K562 (cell line): ENCODE measurements at regions not wholly inside any gene's neighbourhood (a gene's known extent, or its start where the extent isn't known, plus 50 kb on each side); places are given as distances from the start of the nearest gene placed in this dataset.

Source experiments
- ATAC-seq: fragments of 200-7000 bp; cut with Tn5 transposase; 3 replicates; pipeline ENCODE4 v1.9.1; 2020; ENCODE audit warnings: moderate library complexity
- BruUV-seq: library from RNA; stranded (reverse); fragments of 400-500 nt; replicated peaks from 2 replicates; lab custom pipeline; 2021; lab: Mats Ljungman, UMichigan
- CTCF ChIA-PET: fragments of 300-600 bp; formaldehyde crosslinking; extraction: SDS; loops from one replicate; lab custom pipeline; 2021; ENCODE audit warnings: low intra/inter-chr PET ratio; lab: Yijun Ruan, JAX
- POLR2A ChIA-PET: fragments of 300-600, 350-650 bp; sonication (Branson Sonifier 250); formaldehyde crosslinking; extraction: SDS; loops from one replicate; lab custom pipeline; 2021; ENCODE audit warnings: antibody characterized with exemption, inconsistent platforms; lab: Yijun Ruan, JAX
- DNase-seq, 4 experiments: peaks; one replicate each; pipeline versions ENCODE4 v3.0.0 to v3.0.0-alpha.2; 2011 to 2018; ENCODE audit warnings: low spot score in 3 of 4, mixed read lengths in 3 of 4; ENCODE audit errors: extremely low read depth in 1 of 4
- FAIRE-seq: peaks from 2 replicates; lab custom pipeline; 2011; peaks lifted over from hg19 to GRCh38; lab: Jason Lieb, UNC
- H2AFZ ChIP-seq: 2 replicates; pipeline ENCODE4 v1.6.0; 2011; ENCODE audit warnings: low read depth, low read length, control low read depth, inconsistent platforms
- H3K27ac ChIP-seq: fragments of 200-600 bp; 3 replicates; pipeline ENCODE4 v1.8.0; 2011; ENCODE audit warnings: low read depth, mild to moderate bottlenecking, control low read depth, inconsistent platforms, low read length, moderate library complexity, mixed read lengths; ENCODE audit errors: extremely low read depth
- H3K27me3 ChIP-seq, 2 experiments: fragments of 300-600 bp in 1 of 2; 2 replicates in 1 of 2; 3 replicates in 1 of 2; pipeline versions ENCODE4 v1.6.0 to v1.8.0; 2011; ENCODE audit warnings: inconsistent platforms in 2 of 2, low read length in 2 of 2, mild to moderate bottlenecking in 1 of 2, mixed read lengths in 1 of 2, moderate library complexity in 1 of 2; ENCODE audit not compliant: control insufficient read depth in 2 of 2, insufficient read depth in 2 of 2
- H3K36me3 ChIP-seq: fragments of 300-600 bp; 3 replicates; pipeline ENCODE4 v1.8.0; 2011; ENCODE audit warnings: mild to moderate bottlenecking, low read length, inconsistent platforms; ENCODE audit not compliant: control insufficient read depth, insufficient read depth
- H3K4me1 ChIP-seq, 2 experiments: fragments of 200-600 bp in 1 of 2; replicated peaks in 1 of 2; 2 replicates in 1 of 2; 3 replicates in 1 of 2; pipeline versions ENCODE4 v1.5.1 to v1.8.0; 2011; ENCODE audit warnings: inconsistent platforms in 2 of 2, low read length in 2 of 2, mild to moderate bottlenecking in 1 of 2, mixed read lengths in 1 of 2, moderate library complexity in 1 of 2; ENCODE audit not compliant: control insufficient read depth in 2 of 2, insufficient read depth in 2 of 2
- H3K4me2 ChIP-seq: 2 replicates; pipeline ENCODE4 v1.6.1; 2011; ENCODE audit warnings: low read length, control low read depth, inconsistent platforms, mixed read lengths; ENCODE audit not compliant: insufficient read depth
- H3K4me3 ChIP-seq: fragments of 200-600 bp; sonication (generic), shearing (Covaris generic); 2 replicates; pipeline ENCODE4 v1.5.1; 2016; ENCODE audit warnings: control low read depth, inconsistent platforms
- H3K79me2 ChIP-seq: fragments of 200-600 bp; 3 replicates; pipeline ENCODE4 v1.8.0; 2011; ENCODE audit warnings: low read length, inconsistent platforms; ENCODE audit not compliant: control insufficient read depth, insufficient read depth
- H3K9ac ChIP-seq, 2 experiments: 2 replicates each; pipeline versions ENCODE4 v1.6.0 to v1.6.1; 2011; ENCODE audit warnings: low read depth in 2 of 2, low read length in 2 of 2, control low read depth in 1 of 2, inconsistent platforms in 1 of 2, mild to moderate bottlenecking in 1 of 2, mixed read lengths in 1 of 2; ENCODE audit not compliant: insufficient read depth in 1 of 2
- H3K9me1 ChIP-seq: one replicate; pipeline ENCODE4 v1.6.0; 2011; ENCODE audit warnings: inconsistent platforms, mild to moderate bottlenecking, low read length, moderate library complexity; ENCODE audit not compliant: control insufficient read depth, insufficient read depth
- H3K9me3 ChIP-seq: replicated peaks from 2 replicates; pipeline ENCODE4 v1.5.1; 2011; ENCODE audit warnings: low read depth, low read length, inconsistent platforms; ENCODE audit not compliant: control insufficient read depth, insufficient read depth
- H4K20me1 ChIP-seq: replicated peaks from 2 replicates; pipeline ENCODE4 v1.6.1; 2011; ENCODE audit warnings: low read length, inconsistent platforms, mixed read lengths; ENCODE audit not compliant: control insufficient read depth, insufficient read depth
- BRCA1 ChIP-seq, 2 experiments: fragments of 450-650 bp in 1 of 2; sonication (generic) in 1 of 2; formaldehyde crosslinking in 1 of 2; IDR thresholded peaks; 2 replicates each; pipeline versions ENCODE4 v1.5.0 to v1.6.1; 2017 to 2020; ENCODE audit warnings: mild to moderate bottlenecking in 1 of 2, missing genetic modification reagents in 1 of 2
- CCAR2 ChIP-seq: fragments of 200-400 bp; formaldehyde crosslinking; IDR thresholded peaks from 2 replicates; pipeline ENCODE4 v1.6.1; 2017; ENCODE audit warnings: mild to moderate bottlenecking, low read depth, low read length
- CEBPG ChIP-seq, 3 experiments: fragments of 200-800 bp in 1 of 3; sonication (Bioruptor generic) in 1 of 3; sonication (generic) in 1 of 3; formaldehyde crosslinking in 1 of 3; IDR thresholded peaks in 2 of 3; conservative IDR thresholded peaks in 1 of 3; 2 replicates each; pipeline versions ENCODE4 v1.6.1 to v1.8.0; 2016 to 2022; ENCODE audit warnings: missing compliant biosample characterization in 2 of 3, missing genetic modification characterization in 2 of 3, mild to moderate bottlenecking in 1 of 3, missing genetic modification reagents in 1 of 3
- NEUROD1 ChIP-seq: fragments of 150-350 bp; IDR thresholded peaks from 2 replicates; pipeline ENCODE4 v1.6.1; 2014; ENCODE audit warnings: borderline replicate concordance, low read length, low read depth; ENCODE audit not compliant: partially characterized antibody
- NFIC ChIP-seq: fragments of 450-650 bp; IDR thresholded peaks from 2 replicates; pipeline ENCODE4 v1.6.1; 2017; ENCODE audit warnings: mild to moderate bottlenecking, inconsistent platforms
- SP1 ChIP-seq: sonication (generic); formaldehyde crosslinking; IDR thresholded peaks from 2 replicates; pipeline ENCODE4 v1.8.1; 2022; ENCODE audit warnings: mild to moderate bottlenecking, missing genetic modification reagents
- SP2 ChIP-seq: IDR thresholded peaks from 2 replicates; pipeline ENCODE4 v1.6.1; 2011; ENCODE audit warnings: mild to moderate bottlenecking, low read depth, low read length, moderate library complexity; ENCODE audit not compliant: poor library complexity, severe bottlenecking; ENCODE audit errors: extremely low read depth
- WGBS: fragments of 100-300 bp; shearing (Covaris generic); methylation state at CpG from one replicate; pipeline ENCODE4 v1.1.6; 2016; ENCODE audit warnings: low coverage, mixed read lengths; ENCODE audit not compliant: insufficient coverage; ENCODE audit errors: missing lambda C conversion rate; 5-methylcytosine and 5-hydroxymethylcytosine counted together
- in situ Hi-C: fragments of 300-500 bp; cut with MboI; formaldehyde crosslinking; loops from 4 replicates; pipeline ENCODE4 v1.15.0; 2018; ENCODE audit warnings: inconsistent platforms, mixed read lengths
- intact Hi-C: fragments of 100-400 bp; cut with micrococcal nuclease; formaldehyde crosslinking; loops from 2 replicates; pipeline ENCODE4 v1.14.2; 2022
- TF ChIP-seq, protein P1 (sequence below): sonication (generic); formaldehyde crosslinking; IDR thresholded peaks from 2 replicates; pipeline ENCODE4 v1.8.0; 2022; ENCODE audit warnings: mild to moderate bottlenecking, missing genetic modification reagents
- TF ChIP-seq, protein P2 (sequence below): sonication (generic); formaldehyde crosslinking; IDR thresholded peaks from 2 replicates; pipeline ENCODE4 v1.8.0; 2022; ENCODE audit warnings: mild to moderate bottlenecking, missing genetic modification reagents
- TF ChIP-seq, protein P3 (sequence below): fragments of 250-450 bp; sonication (Bioruptor Pico); IDR thresholded peaks from 2 replicates; pipeline ENCODE4 v1.4.0; 2020

DNA sequence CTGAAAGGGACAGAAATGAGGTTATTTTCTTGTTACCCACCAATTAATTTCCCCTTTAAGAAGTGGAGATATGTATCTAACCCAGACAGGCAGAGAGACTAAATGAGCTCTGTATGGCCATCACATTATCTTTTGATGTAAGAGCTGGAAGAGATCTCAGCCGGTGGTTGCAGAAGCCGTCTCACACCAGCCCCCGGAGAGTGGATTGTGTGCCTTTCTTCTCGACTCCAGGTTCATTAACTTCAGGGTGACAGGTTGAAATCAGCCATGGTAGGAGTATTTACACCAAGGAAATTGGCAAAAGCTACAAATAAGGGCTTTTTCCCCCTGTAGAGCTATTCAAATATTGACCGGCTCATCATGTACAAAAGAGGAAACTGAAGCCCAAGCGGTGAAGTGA, 580.3 kb upstream of the CADM1 start (continued):
- TF ChIP-seq, protein P1, sequence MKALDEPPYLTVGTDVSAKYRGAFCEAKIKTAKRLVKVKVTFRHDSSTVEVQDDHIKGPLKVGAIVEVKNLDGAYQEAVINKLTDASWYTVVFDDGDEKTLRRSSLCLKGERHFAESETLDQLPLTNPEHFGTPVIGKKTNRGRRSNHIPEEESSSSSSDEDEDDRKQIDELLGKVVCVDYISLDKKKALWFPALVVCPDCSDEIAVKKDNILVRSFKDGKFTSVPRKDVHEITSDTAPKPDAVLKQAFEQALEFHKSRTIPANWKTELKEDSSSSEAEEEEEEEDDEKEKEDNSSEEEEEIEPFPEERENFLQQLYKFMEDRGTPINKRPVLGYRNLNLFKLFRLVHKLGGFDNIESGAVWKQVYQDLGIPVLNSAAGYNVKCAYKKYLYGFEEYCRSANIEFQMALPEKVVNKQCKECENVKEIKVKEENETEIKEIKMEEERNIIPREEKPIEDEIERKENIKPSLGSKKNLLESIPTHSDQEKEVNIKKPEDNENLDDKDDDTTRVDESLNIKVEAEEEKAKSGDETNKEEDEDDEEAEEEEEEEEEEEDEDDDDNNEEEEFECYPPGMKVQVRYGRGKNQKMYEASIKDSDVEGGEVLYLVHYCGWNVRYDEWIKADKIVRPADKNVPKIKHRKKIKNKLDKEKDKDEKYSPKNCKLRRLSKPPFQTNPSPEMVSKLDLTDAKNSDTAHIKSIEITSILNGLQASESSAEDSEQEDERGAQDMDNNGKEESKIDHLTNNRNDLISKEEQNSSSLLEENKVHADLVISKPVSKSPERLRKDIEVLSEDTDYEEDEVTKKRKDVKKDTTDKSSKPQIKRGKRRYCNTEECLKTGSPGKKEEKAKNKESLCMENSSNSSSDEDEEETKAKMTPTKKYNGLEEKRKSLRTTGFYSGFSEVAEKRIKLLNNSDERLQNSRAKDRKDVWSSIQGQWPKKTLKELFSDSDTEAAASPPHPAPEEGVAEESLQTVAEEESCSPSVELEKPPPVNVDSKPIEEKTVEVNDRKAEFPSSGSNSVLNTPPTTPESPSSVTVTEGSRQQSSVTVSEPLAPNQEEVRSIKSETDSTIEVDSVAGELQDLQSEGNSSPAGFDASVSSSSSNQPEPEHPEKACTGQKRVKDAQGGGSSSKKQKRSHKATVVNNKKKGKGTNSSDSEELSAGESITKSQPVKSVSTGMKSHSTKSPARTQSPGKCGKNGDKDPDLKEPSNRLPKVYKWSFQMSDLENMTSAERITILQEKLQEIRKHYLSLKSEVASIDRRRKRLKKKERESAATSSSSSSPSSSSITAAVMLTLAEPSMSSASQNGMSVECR: no peak
- TF ChIP-seq SP2 (no peak), SP1 (no peak)

DNA sequence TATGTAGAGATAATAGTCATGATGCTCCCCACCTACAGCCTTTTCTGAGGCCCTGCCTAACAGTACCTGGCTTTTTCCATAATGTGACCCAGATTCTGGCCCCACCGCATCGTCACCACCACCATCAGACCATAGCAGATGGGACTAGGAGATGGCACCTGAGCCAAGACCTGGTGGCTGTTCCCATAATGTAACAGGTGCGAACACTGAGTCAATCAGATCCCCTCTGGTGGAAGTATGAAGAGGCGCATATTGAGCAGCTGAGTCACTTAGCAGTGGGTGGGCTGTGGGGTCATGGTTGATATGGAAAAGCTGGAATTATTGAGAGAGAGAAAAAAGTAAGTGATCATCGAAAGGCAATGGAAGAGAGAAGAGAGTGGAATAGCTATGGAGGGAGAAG, 578.0 kb upstream of the CADM1 start:
- Histone ChIP-seq H3K4me2 (no peak overlapping the region), H3K27me3 (no peaks in the 10 kb centered on the region), H3K9ac (no peak overlapping the region), H3K36me3 (no peaks in the 10 kb centered on the region), H2AFZ (no peak overlapping the region), H3K9me3 (no peaks in the 10 kb centered on the region), H3K4me3 (no peak overlapping the region), H3K4me1 (no peaks in the 10 kb centered on the region), H3K79me2 (no peaks in the 10 kb centered on the region), H3K9me1 (no peaks in the 10 kb centered on the region), H4K20me1 (0 out of 2 replicates have a peak, but pooled peaks cover 4% of the 10 kb centered on the region), H3K27ac (no peak overlapping the region)
- ChIA-PET CTCF (no interaction called here), POLR2A (interaction anchor here (0.6 kb wide), 1 partner anchor 8 kb away, joined by 3 read pairs; no protein-coding TSS in a partner anchor)
- FAIRE-seq (no peak), ATAC-seq (no peak), DNase-seq (no peak)
- BruUV-seq: no TSS peak
- WGBS: 0% methylated on average over 5 of the region's 5 CpGs
- in situ Hi-C loops: no loop called here
- intact Hi-C loops: no loop called here
- TF ChIP-seq NEUROD1 (no peak), CCAR2 (no peak), CEBPG (CRISPR knock-in tag; IDR thresholded peaks at IDR 0.05) (no peak), CEBPG (tag; conservative IDR thresholded peaks at IDR 0.05 in 1 of 2, IDR thresholded peaks at IDR 0.05 in 1 of 2) (no peak), BRCA1 (IDR thresholded peaks at IDR 0.05) (no peak), BRCA1 (CRISPR knock-in tag; IDR thresholded peaks at IDR 0.05) (no peak), NFIC (no peak)
- TF ChIP-seq, protein P2, sequence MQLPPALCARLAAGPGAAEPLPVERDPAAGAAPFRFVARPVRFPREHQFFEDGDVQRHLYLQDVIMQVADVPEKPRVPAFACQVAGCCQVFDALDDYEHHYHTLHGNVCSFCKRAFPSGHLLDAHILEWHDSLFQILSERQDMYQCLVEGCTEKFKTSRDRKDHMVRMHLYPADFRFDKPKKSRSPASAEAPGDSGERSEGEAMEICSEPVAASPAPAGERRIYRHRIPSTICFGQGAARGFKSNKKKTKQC (CRISPR knock-in tag): no peak
- TF ChIP-seq, protein P3, sequence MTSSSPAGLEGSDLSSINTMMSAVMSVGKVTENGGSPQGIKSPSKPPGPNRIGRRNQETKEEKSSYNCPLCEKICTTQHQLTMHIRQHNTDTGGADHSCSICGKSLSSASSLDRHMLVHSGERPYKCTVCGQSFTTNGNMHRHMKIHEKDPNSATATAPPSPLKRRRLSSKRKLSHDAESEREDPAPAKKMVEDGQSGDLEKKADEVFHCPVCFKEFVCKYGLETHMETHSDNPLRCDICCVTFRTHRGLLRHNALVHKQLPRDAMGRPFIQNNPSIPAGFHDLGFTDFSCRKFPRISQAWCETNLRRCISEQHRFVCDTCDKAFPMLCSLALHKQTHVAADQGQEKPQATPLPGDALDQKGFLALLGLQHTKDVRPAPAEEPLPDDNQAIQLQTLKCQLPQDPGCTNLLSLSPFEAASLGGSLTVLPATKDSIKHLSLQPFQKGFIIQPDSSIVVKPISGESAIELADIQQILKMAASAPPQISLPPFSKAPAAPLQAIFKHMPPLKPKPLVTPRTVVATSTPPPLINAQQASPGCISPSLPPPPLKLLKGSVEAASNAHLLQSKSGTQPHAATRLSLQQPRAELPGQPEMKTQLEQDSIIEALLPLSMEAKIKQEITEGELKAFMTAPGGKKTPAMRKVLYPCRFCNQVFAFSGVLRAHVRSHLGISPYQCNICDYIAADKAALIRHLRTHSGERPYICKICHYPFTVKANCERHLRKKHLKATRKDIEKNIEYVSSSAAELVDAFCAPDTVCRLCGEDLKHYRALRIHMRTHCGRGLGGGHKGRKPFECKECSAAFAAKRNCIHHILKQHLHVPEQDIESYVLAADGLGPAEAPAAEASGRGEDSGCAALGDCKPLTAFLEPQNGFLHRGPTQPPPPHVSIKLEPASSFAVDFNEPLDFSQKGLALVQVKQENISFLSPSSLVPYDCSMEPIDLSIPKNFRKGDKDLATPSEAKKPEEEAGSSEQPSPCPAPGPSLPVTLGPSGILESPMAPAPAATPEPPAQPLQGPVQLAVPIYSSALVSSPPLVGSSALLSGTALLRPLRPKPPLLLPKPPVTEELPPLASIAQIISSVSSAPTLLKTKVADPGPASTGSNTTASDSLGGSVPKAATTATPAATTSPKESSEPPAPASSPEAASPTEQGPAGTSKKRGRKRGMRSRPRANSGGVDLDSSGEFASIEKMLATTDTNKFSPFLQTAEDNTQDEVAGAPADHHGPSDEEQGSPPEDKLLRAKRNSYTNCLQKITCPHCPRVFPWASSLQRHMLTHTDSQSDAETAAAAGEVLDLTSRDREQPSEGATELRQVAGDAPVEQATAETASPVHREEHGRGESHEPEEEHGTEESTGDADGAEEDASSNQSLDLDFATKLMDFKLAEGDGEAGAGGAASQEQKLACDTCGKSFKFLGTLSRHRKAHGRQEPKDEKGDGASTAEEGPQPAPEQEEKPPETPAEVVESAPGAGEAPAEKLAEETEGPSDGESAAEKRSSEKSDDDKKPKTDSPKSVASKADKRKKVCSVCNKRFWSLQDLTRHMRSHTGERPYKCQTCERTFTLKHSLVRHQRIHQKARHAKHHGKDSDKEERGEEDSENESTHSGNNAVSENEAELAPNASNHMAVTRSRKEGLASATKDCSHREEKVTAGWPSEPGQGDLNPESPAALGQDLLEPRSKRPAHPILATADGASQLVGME (CRISPR knock-in tag): no peak
